Retinal pigment epithelial cell (primary cell): ENCODE measurements at regions not wholly inside any gene's neighbourhood (a gene's known extent, or its start where the extent isn't known, plus 50 kb on each side); places are given as distances from the start of the nearest gene placed in this dataset.

Source experiments
- DNase-seq: peaks from one replicate; pipeline ENCODE4 v3.0.0-alpha.2; 2010; ENCODE audit warnings: low read depth
- H3K4me3 ChIP-seq: 2 replicates; pipeline ENCODE4 v1.5.1; 2011; ENCODE audit warnings: mild to moderate bottlenecking, low read length, control low read depth, moderate library complexity
- CTCF ChIP-seq: conservative IDR thresholded peaks from 2 replicates; pipeline ENCODE4 v1.5.1; 2011; ENCODE audit warnings: low read depth, low read length, control low read depth, inconsistent platforms

GRCh38 chr6:133698272-133698671 is 190.6 kb upstream of the TCF21 start:
- DNase-seq = no peak
- TF ChIP-seq CTCF = no peak
- no peak overlapping the region for H3K4me3 ChIP-seq

GRCh38 chr6:133699741-133700385 is 189.1 kb upstream of the TCF21 start:
- no peak for TF ChIP-seq CTCF

GRCh38 chr6:133701633-133702331 is 187.1 kb upstream of the TCF21 start:
- no peak for TF ChIP-seq CTCF
- no peak for DNase-seq
- H3K4me3 ChIP-seq = no peak overlapping the region

More at GRCh38 chr6:133699741-133700385, 189.1 kb upstream of the TCF21 start:
- no peak overlapping the region for H3K4me3 ChIP-seq
- DNase-seq = no peak

- H3K4me3 ChIP-seq = no peak overlapping the region
- TF ChIP-seq CTCF = no peak
- no peak for DNase-seq
Measured at GRCh38 chr6:133704371-133704770, 184.5 kb upstream of the TCF21 start.

- H3K4me3 ChIP-seq = no peak overlapping the region
- TF ChIP-seq CTCF = no peak
- DNase-seq = no peak
Measured at GRCh38 chr6:133705066-133705465, 183.8 kb upstream of the TCF21 start.

- no peak for DNase-seq
- no peak overlapping the region for H3K4me3 ChIP-seq
- TF ChIP-seq CTCF = no peak
Measured at GRCh38 chr6:133705731-133706130, 183.2 kb upstream of the TCF21 start.

- no peak overlapping the region for H3K4me3 ChIP-seq
- no peak for TF ChIP-seq CTCF
- DNase-seq = no peak
Measured at GRCh38 chr6:133707456-133707855, 181.5 kb upstream of the TCF21 start.
